Kidney (tissue), 13 donors: ENCODE measurements at regions not wholly inside any gene's neighbourhood (a gene's known extent, or its start where the extent isn't known, plus 50 kb on each side); places are given as distances from the start of the nearest gene placed in this dataset.

Experiments
- DNase-seq, 5 donors: peaks; one replicate each; pipeline ENCODE4 v3.0.0-alpha.2; 2013 to 2020
- FAIRE-seq: peaks from 2 replicates; lab custom pipeline; 2012; peaks lifted over from hg19 to GRCh38; lab: Jason Lieb, UNC
- H3K27ac ChIP-seq, 2 donors: one replicate each; pipeline ENCODE4 v1.7.0; 2013; ENCODE audit warnings: low read depth in 2 of 2, low read length in 2 of 2, inconsistent platforms in 1 of 2
- H3K27me3 ChIP-seq: one replicate; pipeline ENCODE4 v1.7.1; 2013; ENCODE audit warnings: low read length, inconsistent platforms; ENCODE audit not compliant: control insufficient read depth, insufficient read depth
- H3K36me3 ChIP-seq, 3 donors: one replicate each; pipeline versions ENCODE4 v1.7.0 to v1.7.1; 2013; ENCODE audit warnings: low read length in 3 of 3, control low read depth in 1 of 3, inconsistent platforms in 1 of 3; ENCODE audit not compliant: insufficient read depth in 3 of 3, control insufficient read depth in 2 of 3
- H3K4me1 ChIP-seq, 3 donors: one replicate each; pipeline versions ENCODE4 v1.7.0 to v1.7.1; 2013; ENCODE audit warnings: low read length in 3 of 3, inconsistent platforms in 1 of 3, low read depth in 1 of 3; ENCODE audit not compliant: control insufficient read depth in 2 of 3, insufficient read depth in 2 of 3
- H3K4me3 ChIP-seq, 3 donors: one replicate each; pipeline versions ENCODE4 v1.7.0 to v1.8.1; 2013; ENCODE audit warnings: low read length in 3 of 3, control low read depth in 1 of 3, inconsistent platforms in 1 of 3
- H3K9ac ChIP-seq, 3 donors: one replicate each; pipeline versions ENCODE4 v1.7.0 to v1.7.1; 2013; ENCODE audit warnings: low read length in 3 of 3, control low read depth in 1 of 3, inconsistent platforms in 1 of 3
- H3K9me3 ChIP-seq, 3 donors: one replicate each; pipeline versions ENCODE4 v1.7.0 to v1.7.1; 2013; ENCODE audit warnings: low read length in 3 of 3, control low read depth in 1 of 3, inconsistent platforms in 1 of 3; ENCODE audit not compliant: control insufficient read depth in 2 of 3, insufficient read depth in 1 of 3
- intact Hi-C: fragments of 100-400 bp; cut with DNase I; formaldehyde crosslinking; loops from one replicate; pipeline ENCODE4 v1.11.1; 2022
- TF ChIP-seq, protein P1 (sequence below): IDR thresholded peaks from 3 replicates; pipeline ENCODE4 v1.5.1; 2012; ENCODE audit warnings: mild to moderate bottlenecking, moderate library complexity, borderline replicate concordance; ENCODE audit not compliant: insufficient read depth; ENCODE audit errors: extremely low read depth
- donor health status: control.
- donor health status: control.
- donor health status: control.
- donor health status: control.
- donor health status: control.
- donor health status: DM: yes; HTN: yes; CAD: no.
- donor health status: Normal renal cell carcinoma (clear cell type).

DNA sequence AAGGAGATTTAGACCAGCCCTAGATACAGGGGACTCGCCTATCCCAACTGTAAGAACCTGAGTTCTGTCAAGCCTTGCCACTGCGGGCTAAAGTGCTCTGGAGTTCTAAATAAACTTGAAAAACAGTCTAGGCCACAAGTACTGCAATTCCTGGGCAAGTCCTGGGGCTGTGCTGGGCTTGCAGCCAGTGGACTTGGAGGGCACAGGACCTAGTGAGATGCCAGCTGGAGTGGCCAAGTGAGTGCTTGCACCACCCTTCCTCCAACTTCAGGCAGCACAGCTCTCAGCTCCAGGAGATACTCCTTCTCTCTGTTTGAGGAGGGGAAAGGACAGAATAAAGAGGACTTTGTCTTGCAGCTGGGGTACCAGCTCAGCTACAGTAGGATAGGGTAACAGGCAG is 307.6 kb upstream of the FBXO33 start:
- TF ChIP-seq, protein P1, sequence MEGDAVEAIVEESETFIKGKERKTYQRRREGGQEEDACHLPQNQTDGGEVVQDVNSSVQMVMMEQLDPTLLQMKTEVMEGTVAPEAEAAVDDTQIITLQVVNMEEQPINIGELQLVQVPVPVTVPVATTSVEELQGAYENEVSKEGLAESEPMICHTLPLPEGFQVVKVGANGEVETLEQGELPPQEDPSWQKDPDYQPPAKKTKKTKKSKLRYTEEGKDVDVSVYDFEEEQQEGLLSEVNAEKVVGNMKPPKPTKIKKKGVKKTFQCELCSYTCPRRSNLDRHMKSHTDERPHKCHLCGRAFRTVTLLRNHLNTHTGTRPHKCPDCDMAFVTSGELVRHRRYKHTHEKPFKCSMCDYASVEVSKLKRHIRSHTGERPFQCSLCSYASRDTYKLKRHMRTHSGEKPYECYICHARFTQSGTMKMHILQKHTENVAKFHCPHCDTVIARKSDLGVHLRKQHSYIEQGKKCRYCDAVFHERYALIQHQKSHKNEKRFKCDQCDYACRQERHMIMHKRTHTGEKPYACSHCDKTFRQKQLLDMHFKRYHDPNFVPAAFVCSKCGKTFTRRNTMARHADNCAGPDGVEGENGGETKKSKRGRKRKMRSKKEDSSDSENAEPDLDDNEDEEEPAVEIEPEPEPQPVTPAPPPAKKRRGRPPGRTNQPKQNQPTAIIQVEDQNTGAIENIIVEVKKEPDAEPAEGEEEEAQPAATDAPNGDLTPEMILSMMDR = no peak
- no peak overlapping the region for H3K9ac ChIP-seq
- DNase-seq = no peak
- no peak for FAIRE-seq
- H3K9me3 ChIP-seq = peaks cover 0 to 4% (median 0%) of the 10 kb centered on the region in 3 donors
- H3K27ac ChIP-seq = no peak overlapping the region
- H3K4me1 ChIP-seq = no peaks in the 10 kb centered on the region
- no peaks in the 10 kb centered on the region for H3K27me3 ChIP-seq
- intact Hi-C loops = no loop called here
- no peak overlapping the region for H3K4me3 ChIP-seq
- H3K36me3 ChIP-seq = no peaks in the 10 kb centered on the region

DNA sequence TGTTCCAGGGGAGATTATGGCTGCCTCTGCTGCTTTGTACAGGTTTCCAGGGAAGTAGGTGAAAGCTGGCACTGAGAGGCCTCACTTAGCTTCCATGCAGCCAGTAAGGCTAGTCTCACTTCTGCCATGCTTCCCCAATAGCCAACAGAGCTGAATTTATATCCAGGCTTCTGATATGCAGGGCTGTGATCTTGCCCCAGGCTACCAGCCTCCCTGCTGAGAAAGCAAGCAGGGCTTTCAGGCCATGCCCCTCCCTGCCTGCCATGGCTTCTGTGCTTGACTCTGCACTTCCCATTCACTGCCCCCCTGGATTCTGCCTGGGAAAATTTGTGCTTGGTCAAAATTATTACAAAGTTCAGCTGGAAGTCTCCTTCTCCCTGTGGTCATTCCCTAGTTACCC is 302.1 kb upstream of the FBXO33 start:
- FAIRE-seq (no peak), DNase-seq (peak in 1 of 5 donors; percentile 43)
- Histone ChIP-seq H3K27me3 (no peaks in the 10 kb centered on the region), H3K27ac (no peak overlapping the region), H3K36me3 (no peaks in the 10 kb centered on the region), H3K9me3 (peaks cover 0 to 4% (median 0%) of the 10 kb centered on the region in 3 donors), H3K4me3 (no peak overlapping the region), H3K4me1 (no peaks in the 10 kb centered on the region), H3K9ac (no peak overlapping the region)
- intact Hi-C loops = no loop called here
- TF ChIP-seq, protein P1 = no peak

DNA sequence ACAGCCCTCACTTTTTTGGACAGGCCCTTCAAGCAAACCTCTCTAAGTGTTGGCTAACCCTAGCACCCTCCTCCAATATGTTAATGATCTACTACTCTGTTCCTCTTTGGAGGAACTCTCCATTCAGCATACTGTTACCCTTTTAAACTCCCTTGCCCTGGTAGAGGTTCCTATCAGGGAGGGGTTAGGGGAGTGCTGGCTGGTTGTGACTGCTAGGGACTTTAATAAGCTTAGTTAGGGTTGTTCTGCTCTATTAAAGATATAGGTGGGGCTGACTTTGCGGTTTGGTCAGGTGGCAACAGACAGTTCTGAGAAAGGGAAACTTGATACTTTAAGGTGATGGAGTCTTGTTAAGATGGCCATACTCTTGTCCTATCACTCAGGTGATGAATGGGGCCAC is 301.5 kb upstream of the FBXO33 start:
- Histone ChIP-seq H3K36me3 (no peaks in the 10 kb centered on the region), H3K4me3 (no peak overlapping the region), H3K9me3 (peaks cover 0 to 4% (median 0%) of the 10 kb centered on the region in 3 donors), H3K9ac (no peak overlapping the region), H3K4me1 (no peaks in the 10 kb centered on the region), H3K27me3 (no peaks in the 10 kb centered on the region), H3K27ac (no peak overlapping the region)
- FAIRE-seq (no peak), DNase-seq (no peak)
- TF ChIP-seq, protein P1 = no peak
- intact Hi-C loops = no loop called here

DNA sequence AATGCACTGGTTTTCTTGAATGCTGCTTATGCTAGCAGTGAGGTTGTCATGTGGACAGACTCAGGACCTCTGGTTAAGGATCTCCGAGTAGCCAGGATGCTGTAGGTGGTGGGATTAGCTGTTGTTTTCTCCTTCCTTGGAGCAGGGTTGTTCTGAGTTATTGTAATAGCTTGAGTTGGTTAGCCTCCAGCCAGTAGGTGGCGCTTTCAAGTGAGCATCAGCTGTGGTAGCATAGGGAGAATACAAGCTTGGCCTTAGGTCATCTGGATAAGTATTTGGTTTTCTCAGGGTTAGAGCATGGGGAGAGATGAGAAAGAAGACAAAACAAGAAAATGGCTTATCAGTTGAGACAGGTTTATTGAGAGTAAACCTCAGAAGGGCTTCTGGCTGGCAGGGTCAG is 299.7 kb upstream of the FBXO33 start:
- DNase-seq = no peak
- Histone ChIP-seq H3K9ac (no peak overlapping the region), H3K9me3 (no peaks in the 10 kb centered on the region), H3K4me3 (no peak overlapping the region), H3K4me1 (no peaks in the 10 kb centered on the region), H3K36me3 (no peaks in the 10 kb centered on the region), H3K27me3 (no peaks in the 10 kb centered on the region), H3K27ac (no peak overlapping the region)
- intact Hi-C loops = no loop called here
- TF ChIP-seq, protein P1 = no peak
- FAIRE-seq = no peak
